Renal cortical epithelial cell (primary cell): ENCODE measurements at regions not wholly inside any gene's neighbourhood (a gene's known extent, or its start where the extent isn't known, plus 50 kb on each side); places are given as distances from the start of the nearest gene placed in this dataset.
"Not testable (repeated sequence)": the region's sequence is repeated elsewhere in the genome, so short reads cannot be mapped to it uniquely, and the experiment has no call there.

ENCODE experiments used
- DNase-seq: peaks from one replicate; pipeline ENCODE4 v3.0.0-alpha.2; 2011; ENCODE audit warnings: low read depth

GRCh38 chr6:121548131-121548530 is 112.7 kb downstream of the GJA1 start:
- DNase-seq, result no peak

- peak; percentile 64 for DNase-seq
These were observed 114.3 kb downstream of the GJA1 start for GRCh38 chr6:121549736-121550135.

- DNase-seq, result no peak
These were observed 115.1 kb downstream of the GJA1 start for GRCh38 chr6:121550491-121551010.

GRCh38 chr6:121555201-121555600 is 119.8 kb downstream of the GJA1 start:
- no peak for DNase-seq

- DNase-seq, result not testable (repeated sequence)
These were observed 120.7 kb downstream of the GJA1 start for GRCh38 chr6:121556149-121556548.

- no peak for DNase-seq
These were observed 121.9 kb downstream of the GJA1 start for GRCh38 chr6:121557146-121557940.

GRCh38 chr6:121559611-121560269 is 124.3 kb downstream of the GJA1 start:
- DNase-seq, result no peak

GRCh38 chr6:121560476-121560875 is 125.0 kb downstream of the GJA1 start:
- no peak for DNase-seq

GRCh38 chr6:121563286-121563685 is 127.8 kb downstream of the GJA1 start:
- DNase-seq, result no peak

- not testable (repeated sequence) for DNase-seq
These were observed 129.1 kb downstream of the GJA1 start for GRCh38 chr6:121564529-121564928.

- no peak for DNase-seq
These were observed 136.0 kb downstream of the GJA1 start for GRCh38 chr6:121571455-121571854.

GRCh38 chr6:121573481-121573880 is 138.0 kb downstream of the GJA1 start:
- no peak for DNase-seq

- no peak for DNase-seq
These were observed 142.8 kb downstream of the GJA1 start for GRCh38 chr6:121578216-121578615.

- DNase-seq, result no peak
These were observed 144.0 kb downstream of the GJA1 start for GRCh38 chr6:121579478-121579877.

- no peak for DNase-seq
These were observed 145.9 kb downstream of the GJA1 start for GRCh38 chr6:121581327-121581726.

GRCh38 chr6:121582262-121582661 is 146.8 kb downstream of the GJA1 start:
- DNase-seq, result no peak

GRCh38 chr6:121584586-121585369 is 149.3 kb downstream of the GJA1 start:
- peak; percentile 11 for DNase-seq

- DNase-seq, result no peak
These were observed 155.0 kb downstream of the GJA1 start for GRCh38 chr6:121590438-121590837.

- DNase-seq, result no peak
These were observed 155.5 kb downstream of the GJA1 start for GRCh38 chr6:121590916-121591315.

GRCh38 chr6:121592261-121592935 is 157.0 kb downstream of the GJA1 start:
- no peak for DNase-seq

GRCh38 chr6:121593011-121593641 is 157.7 kb downstream of the GJA1 start:
- DNase-seq, result no peak
